Esophagus muscularis mucosa (tissue), 4 donors: ENCODE measurements at regions not wholly inside any gene's neighbourhood (a gene's known extent, or its start where the extent isn't known, plus 50 kb on each side); places are given as distances from the start of the nearest gene placed in this dataset.

ENCODE experiments used
- EP300 ChIP-seq: sonication (generic); formaldehyde crosslinking; IDR thresholded peaks from one replicate; pipeline ENCODE4 v1.6.1; 2017; ENCODE audit warnings: antibody characterized with exemption
- POLR2A ChIP-seq: fragments of 450-650 bp; IDR thresholded peaks from one replicate; pipeline ENCODE4 v1.6.1; 2017; ENCODE audit warnings: antibody characterized with exemption, moderate library complexity, mild to moderate bottlenecking, low read depth
- POLR2AphosphoS5 ChIP-seq, 2 donors: sonication (generic); formaldehyde crosslinking; IDR thresholded peaks; one replicate each; pipeline ENCODE4 v1.6.1; 2017; ENCODE audit warnings: antibody characterized with exemption in 2 of 2
- TF ChIP-seq, protein P1 (sequence below), 3 experiments: fragments of 200-600 bp in 2 of 3; fragments of 450-650 bp in 1 of 3; sonication (generic) in 2 of 3; IDR thresholded peaks; one replicate each; pipeline ENCODE4 v1.5.1; 2017 to 2019; ENCODE audit warnings: antibody characterized with exemption in 3 of 3, mild to moderate bottlenecking in 2 of 3, moderate library complexity in 1 of 3

- TF ChIP-seq, protein P1, sequence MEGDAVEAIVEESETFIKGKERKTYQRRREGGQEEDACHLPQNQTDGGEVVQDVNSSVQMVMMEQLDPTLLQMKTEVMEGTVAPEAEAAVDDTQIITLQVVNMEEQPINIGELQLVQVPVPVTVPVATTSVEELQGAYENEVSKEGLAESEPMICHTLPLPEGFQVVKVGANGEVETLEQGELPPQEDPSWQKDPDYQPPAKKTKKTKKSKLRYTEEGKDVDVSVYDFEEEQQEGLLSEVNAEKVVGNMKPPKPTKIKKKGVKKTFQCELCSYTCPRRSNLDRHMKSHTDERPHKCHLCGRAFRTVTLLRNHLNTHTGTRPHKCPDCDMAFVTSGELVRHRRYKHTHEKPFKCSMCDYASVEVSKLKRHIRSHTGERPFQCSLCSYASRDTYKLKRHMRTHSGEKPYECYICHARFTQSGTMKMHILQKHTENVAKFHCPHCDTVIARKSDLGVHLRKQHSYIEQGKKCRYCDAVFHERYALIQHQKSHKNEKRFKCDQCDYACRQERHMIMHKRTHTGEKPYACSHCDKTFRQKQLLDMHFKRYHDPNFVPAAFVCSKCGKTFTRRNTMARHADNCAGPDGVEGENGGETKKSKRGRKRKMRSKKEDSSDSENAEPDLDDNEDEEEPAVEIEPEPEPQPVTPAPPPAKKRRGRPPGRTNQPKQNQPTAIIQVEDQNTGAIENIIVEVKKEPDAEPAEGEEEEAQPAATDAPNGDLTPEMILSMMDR (IDR thresholded peaks at IDR 0.05) = no peak
- TF ChIP-seq POLR2AphosphoS5 (IDR thresholded peaks at IDR 0.05) = no peak
- TF ChIP-seq POLR2A = no peak
- no peak for TF ChIP-seq EP300
Observed at GRCh38 chr15:95698230-95698629, 632.3 kb upstream of the NR2F2 start.
